A172 (cell line): ENCODE measurements at regions not wholly inside any gene's neighbourhood (a gene's known extent, or its start where the extent isn't known, plus 50 kb on each side); places are given as distances from the start of the nearest gene placed in this dataset.

Experiments used
- DNase-seq: peaks from one replicate; pipeline ENCODE4 v3.0.0-alpha.2; 2015; ENCODE audit warnings: low spot score

- no peak for DNase-seq
Observed at GRCh38 chr4:184575306-184575705, 73.9 kb downstream of the CASP3 start.

- no peak for DNase-seq
Observed at GRCh38 chr4:184574861-184575260, 74.4 kb downstream of the CASP3 start.

- DNase-seq: no peak
Observed at GRCh38 chr4:184573701-184574100, 75.5 kb downstream of the CASP3 start.

- no peak for DNase-seq
Observed at GRCh38 chr4:184568770-184569169, 80.5 kb downstream of the CASP3 start.

- no peak for DNase-seq
Observed at GRCh38 chr4:184563621-184564020, 85.6 kb downstream of the CASP3 start.

- DNase-seq: no peak
Observed at GRCh38 chr4:184558996-184559395, 84.6 kb upstream of the IRF2 start.

GRCh38 chr4:184553891-184554290 is 79.5 kb upstream of the IRF2 start:
- no peak for DNase-seq

GRCh38 chr4:184550476-184550875 is 76.1 kb upstream of the IRF2 start:
- DNase-seq: no peak

GRCh38 chr4:184548648-184549341 is 74.4 kb upstream of the IRF2 start:
- DNase-seq: peak; percentile 65

- no peak for DNase-seq
Observed at GRCh38 chr4:184548316-184548647, 73.9 kb upstream of the IRF2 start.

GRCh38 chr4:184544788-184545409 is 70.5 kb upstream of the IRF2 start:
- DNase-seq: peak; percentile 26

- no peak for DNase-seq
Observed at GRCh38 chr4:184541907-184542306, 67.6 kb upstream of the IRF2 start.

GRCh38 chr4:184540307-184540706 is 66.0 kb upstream of the IRF2 start:
- no peak for DNase-seq

GRCh38 chr4:184538023-184538599 is 63.8 kb upstream of the IRF2 start:
- peak; percentile 89 for DNase-seq

- DNase-seq: peak; percentile 92
Observed at GRCh38 chr4:184537269-184538022, 63.1 kb upstream of the IRF2 start.

- no peak for DNase-seq
Observed at GRCh38 chr4:184536881-184537248, 62.5 kb upstream of the IRF2 start.

GRCh38 chr4:184536065-184536880 is 61.9 kb upstream of the IRF2 start:
- DNase-seq: peak; percentile 5

- peak; percentile 46 for DNase-seq
Observed at GRCh38 chr4:184534511-184535391, 60.4 kb upstream of the IRF2 start.

GRCh38 chr4:184533908-184534307 is 59.6 kb upstream of the IRF2 start:
- no peak for DNase-seq

- DNase-seq: no peak
Observed at GRCh38 chr4:184531008-184531407, 56.7 kb upstream of the IRF2 start.

GRCh38 chr4:184529283-184529682 is 54.9 kb upstream of the IRF2 start:
- DNase-seq: peak; percentile 19
